ENCODE measurements at regions not wholly inside any gene's neighbourhood (a gene's known extent, or its start where the extent isn't known, plus 50 kb on each side); places are given as distances from the start of the nearest gene placed in this dataset.

DNA sequence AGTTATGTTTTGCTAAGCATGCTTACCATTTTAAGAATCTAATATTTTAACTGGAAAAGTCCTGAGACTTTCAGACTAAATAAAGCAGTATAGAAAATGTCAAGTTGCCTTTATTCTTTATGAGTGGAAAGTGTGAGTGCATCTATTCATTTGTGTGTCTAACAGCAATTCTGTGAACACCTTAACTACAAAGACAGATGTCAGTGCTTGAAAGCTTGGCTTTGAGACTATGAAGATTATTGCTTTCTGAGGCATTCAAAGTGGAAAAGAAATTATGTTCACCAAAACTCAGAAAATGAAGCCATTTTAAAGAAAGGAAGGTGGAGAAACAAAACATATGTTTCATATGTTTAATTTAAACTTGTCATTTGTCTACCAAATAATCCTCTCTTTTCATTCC lies 294.5 kb upstream of the SEMA3C start:
- no peak for DNase-seq
- Histone ChIP-seq H3K9me3 (ENCODE audit: control insufficient read depth, low read depth, low read length) (no peaks in the 10 kb centered on the region), H3K4me3 (ENCODE audit: low read length) (no peak overlapping the region), H3K36me3 (ENCODE audit: control insufficient read depth, insufficient read depth, low read length) (no peaks in the 10 kb centered on the region), H3K27ac (ENCODE audit: low read length) (no peak overlapping the region), H3K27me3 (ENCODE audit: control insufficient read depth, insufficient read depth, low read length) (no peaks in the 10 kb centered on the region), H3K4me1 (ENCODE audit: control insufficient read depth, insufficient read depth, low read length) (no peaks in the 10 kb centered on the region)

DNA sequence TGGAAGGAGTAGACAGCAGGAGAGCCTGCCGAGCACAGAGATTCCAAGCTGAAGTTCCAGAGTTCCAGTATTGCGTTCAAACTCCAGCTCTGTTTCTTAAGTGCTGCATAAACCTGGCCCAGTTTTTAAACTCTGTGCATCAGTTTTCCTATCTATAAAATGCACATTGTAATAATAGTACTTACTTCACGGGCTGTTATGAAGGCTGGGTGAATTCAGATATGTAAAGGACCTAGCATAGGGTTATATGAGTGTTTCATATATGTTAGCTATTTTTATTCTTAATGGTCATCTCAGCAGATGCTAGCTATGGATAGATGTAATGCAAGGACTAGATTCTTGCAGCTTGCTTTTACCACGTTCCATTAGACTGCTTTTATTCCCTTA lies 293.1 kb upstream of the SEMA3C start:
- Histone ChIP-seq H3K4me1 (ENCODE audit: control insufficient read depth, insufficient read depth, low read length) (no peaks in the 10 kb centered on the region), H3K4me3 (ENCODE audit: low read length) (no peak overlapping the region), H3K27me3 (ENCODE audit: control insufficient read depth, insufficient read depth, low read length) (no peaks in the 10 kb centered on the region), H3K27ac (ENCODE audit: low read length) (no peak overlapping the region), H3K9me3 (ENCODE audit: control insufficient read depth, low read depth, low read length) (no peaks in the 10 kb centered on the region), H3K36me3 (ENCODE audit: control insufficient read depth, insufficient read depth, low read length) (no peaks in the 10 kb centered on the region)
- 60% methylated on average over 1 of the region's 4 CpGs for WGBS (ENCODE audit: insufficient coverage, low lambda C conversion rate)
- DNase-seq, result no peak

GRCh38 chr7:81211204-81211933 lies 292.5 kb upstream of the SEMA3C start:
- 83% methylated on average over 1 of the region's 6 CpGs for WGBS (ENCODE audit: insufficient coverage, low lambda C conversion rate)

GRCh38 chr7:81210137-81211064 lies 291.6 kb upstream of the SEMA3C start:
- Histone ChIP-seq H3K4me1 (ENCODE audit: control insufficient read depth, insufficient read depth, low read length) (no peaks in the 10 kb centered on the region), H3K36me3 (ENCODE audit: control insufficient read depth, insufficient read depth, low read length) (no peaks in the 10 kb centered on the region), H3K4me3 (ENCODE audit: low read length) (no peak overlapping the region), H3K27me3 (ENCODE audit: control insufficient read depth, insufficient read depth, low read length) (no peaks in the 10 kb centered on the region), H3K27ac (ENCODE audit: low read length) (no peak overlapping the region), H3K9me3 (ENCODE audit: control insufficient read depth, low read depth, low read length) (no peaks in the 10 kb centered on the region)
- DNase-seq, result no peak
- WGBS (ENCODE audit: insufficient coverage, low lambda C conversion rate), result 100% methylated on average over 1 of the region's 2 CpGs

More at GRCh38 chr7:81211204-81211933, 292.5 kb upstream of the SEMA3C start:
- H3K4me1 ChIP-seq (ENCODE audit: control insufficient read depth, insufficient read depth, low read length), result no peaks in the 10 kb centered on the region
- H3K27me3 ChIP-seq (ENCODE audit: control insufficient read depth, insufficient read depth, low read length), result no peaks in the 10 kb centered on the region
- no peaks in the 10 kb centered on the region for H3K9me3 ChIP-seq (ENCODE audit: control insufficient read depth, low read depth, low read length)
- DNase-seq, result no peak
- H3K4me3 ChIP-seq (ENCODE audit: low read length), result no peak overlapping the region
- no peaks in the 10 kb centered on the region for H3K36me3 ChIP-seq (ENCODE audit: control insufficient read depth, insufficient read depth, low read length)
- H3K27ac ChIP-seq (ENCODE audit: low read length), result no peak overlapping the region

GRCh38 chr7:81209059-81209458 lies 290.2 kb upstream of the SEMA3C start:
- DNase-seq, result no peak
- Histone ChIP-seq H3K27me3 (ENCODE audit: control insufficient read depth, insufficient read depth, low read length) (no peaks in the 10 kb centered on the region), H3K9me3 (ENCODE audit: control insufficient read depth, low read depth, low read length) (no peaks in the 10 kb centered on the region), H3K4me1 (ENCODE audit: control insufficient read depth, insufficient read depth, low read length) (no peaks in the 10 kb centered on the region), H3K27ac (ENCODE audit: low read length) (no peak overlapping the region), H3K36me3 (ENCODE audit: control insufficient read depth, insufficient read depth, low read length) (no peaks in the 10 kb centered on the region), H3K4me3 (ENCODE audit: low read length) (no peak overlapping the region)
- 83% methylated on average over 1 of the region's 2 CpGs for WGBS (ENCODE audit: insufficient coverage, low lambda C conversion rate)

DNA sequence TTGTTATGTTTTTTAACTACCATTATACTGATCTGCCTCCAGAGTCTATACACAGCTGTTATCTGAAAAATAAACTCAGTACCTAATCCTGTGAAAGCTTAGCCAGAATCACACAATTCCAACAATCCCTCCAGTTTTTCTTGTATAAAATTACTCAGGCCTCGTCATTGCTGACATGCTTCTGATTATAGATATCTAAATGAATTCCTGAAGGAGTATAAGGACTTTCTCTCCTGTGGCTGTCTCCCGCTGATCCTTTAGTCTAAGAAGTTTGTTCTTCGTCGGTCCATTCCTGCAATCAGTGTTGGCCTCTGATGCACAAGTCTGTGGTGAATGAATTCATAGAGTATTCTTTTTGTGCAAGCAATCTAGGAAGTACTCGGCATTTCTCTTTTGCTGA lies 288.9 kb upstream of the SEMA3C start:
- Histone ChIP-seq H3K27ac (ENCODE audit: low read length) (no peak overlapping the region), H3K27me3 (ENCODE audit: control insufficient read depth, insufficient read depth, low read length) (no peaks in the 10 kb centered on the region), H3K4me3 (ENCODE audit: low read length) (no peak overlapping the region), H3K9me3 (ENCODE audit: control insufficient read depth, low read depth, low read length) (no peaks in the 10 kb centered on the region), H3K4me1 (ENCODE audit: control insufficient read depth, insufficient read depth, low read length) (no peaks in the 10 kb centered on the region), H3K36me3 (ENCODE audit: control insufficient read depth, insufficient read depth, low read length) (no peaks in the 10 kb centered on the region)
- WGBS (ENCODE audit: insufficient coverage, low lambda C conversion rate), result no CpG with 5 or more reads among the region's 5 CpGs
- no peak for DNase-seq

GRCh38 chr7:81206667-81207360 lies 288.0 kb upstream of the SEMA3C start:
- Histone ChIP-seq H3K4me1 (ENCODE audit: control insufficient read depth, insufficient read depth, low read length) (no peaks in the 10 kb centered on the region), H3K36me3 (ENCODE audit: control insufficient read depth, insufficient read depth, low read length) (no peaks in the 10 kb centered on the region), H3K27me3 (ENCODE audit: control insufficient read depth, insufficient read depth, low read length) (no peaks in the 10 kb centered on the region), H3K9me3 (ENCODE audit: control insufficient read depth, low read depth, low read length) (no peaks in the 10 kb centered on the region), H3K4me3 (ENCODE audit: low read length) (no peak overlapping the region), H3K27ac (ENCODE audit: low read length) (no peak overlapping the region)
- DNase-seq, result no peak
- WGBS (ENCODE audit: insufficient coverage, low lambda C conversion rate), result no CpG with 5 or more reads among the region's 2 CpGs

DNA sequence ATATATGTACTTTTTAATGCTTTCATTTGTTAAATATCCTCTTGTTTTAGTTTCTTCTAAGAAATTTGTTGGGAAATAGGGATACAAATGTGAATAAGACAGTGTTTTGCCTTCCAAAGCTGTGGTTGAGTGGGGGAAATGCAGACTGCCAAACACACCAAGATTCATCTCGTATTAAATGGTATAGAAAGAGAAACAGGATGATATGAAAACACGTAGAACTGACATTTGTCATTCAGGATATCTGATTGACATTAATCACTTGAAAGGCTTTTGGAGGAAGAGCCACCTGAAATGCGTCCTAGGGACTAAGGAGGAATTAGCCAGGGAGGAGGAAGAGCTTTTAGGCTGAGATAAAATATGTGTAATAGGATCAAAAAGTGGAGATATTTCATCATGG lies 287.4 kb upstream of the SEMA3C start:
- 100% methylated on average over 2 of the region's 3 CpGs for whole genome bisulfite sequencing (ENCODE audit: insufficient coverage, low lambda C conversion rate)
- no peaks in the 10 kb centered on the region for H3K4me1 ChIP-seq (ENCODE audit: control insufficient read depth, insufficient read depth, low read length)
- H3K4me3 ChIP-seq (ENCODE audit: low read length), result no peak overlapping the region
- H3K27ac ChIP-seq (ENCODE audit: low read length), result no peak overlapping the region
- no peaks in the 10 kb centered on the region for H3K36me3 ChIP-seq (ENCODE audit: control insufficient read depth, insufficient read depth, low read length)
- H3K9me3 ChIP-seq (ENCODE audit: control insufficient read depth, low read depth, low read length), result no peaks in the 10 kb centered on the region
- H3K27me3 ChIP-seq (ENCODE audit: control insufficient read depth, insufficient read depth, low read length), result no peaks in the 10 kb centered on the region
- no peak for DNase-seq

GRCh38 chr7:81201188-81201587 lies 282.3 kb upstream of the SEMA3C start:
- 100% methylated on average over 3 of the region's 5 CpGs for WGBS (ENCODE audit: insufficient coverage, low lambda C conversion rate)
- Histone ChIP-seq H3K27me3 (ENCODE audit: control insufficient read depth, insufficient read depth, low read length) (no peaks in the 10 kb centered on the region), H3K4me1 (ENCODE audit: control insufficient read depth, insufficient read depth, low read length) (no peaks in the 10 kb centered on the region), H3K4me3 (ENCODE audit: low read length) (no peak overlapping the region), H3K9me3 (ENCODE audit: control insufficient read depth, low read depth, low read length) (no peaks in the 10 kb centered on the region), H3K27ac (ENCODE audit: low read length) (no peak overlapping the region), H3K36me3 (ENCODE audit: control insufficient read depth, insufficient read depth, low read length) (no peaks in the 10 kb centered on the region)
- DNase-seq, result no peak

- Histone ChIP-seq H3K4me3 (ENCODE audit: low read length) (no peak overlapping the region), H3K36me3 (ENCODE audit: control insufficient read depth, insufficient read depth, low read length) (no peaks in the 10 kb centered on the region), H3K27me3 (ENCODE audit: control insufficient read depth, insufficient read depth, low read length) (no peaks in the 10 kb centered on the region), H3K9me3 (ENCODE audit: control insufficient read depth, low read depth, low read length) (no peaks in the 10 kb centered on the region), H3K27ac (ENCODE audit: low read length) (no peak overlapping the region), H3K4me1 (ENCODE audit: control insufficient read depth, insufficient read depth, low read length) (no peaks in the 10 kb centered on the region)
- no CpG with 5 or more reads among the region's 1 CpG for WGBS (ENCODE audit: insufficient coverage, low lambda C conversion rate)
- DNase-seq, result no peak
These were observed 279.9 kb upstream of the SEMA3C start for GRCh38 chr7:81198766-81199165.
